B cell (primary cell): ENCODE measurements at regions not wholly inside any gene's neighbourhood (a gene's known extent, or its start where the extent isn't known, plus 50 kb on each side); places are given as distances from the start of the nearest gene placed in this dataset.

Experiments
- ATAC-seq: fragments of 200-7000 bp; cut with Tn5 transposase; one replicate; pipeline ENCODE4 v1.10.0; 2021; ENCODE audit warnings: low read depth, mild to moderate bottlenecking, moderate number of reproducible peaks, moderate library complexity
- CTCF ChIA-PET: fragments of 350-600 bp; sonication (Branson Sonifier 250); formaldehyde crosslinking; loops from one replicate; lab custom pipeline; 2021; ENCODE audit warnings: antibody characterized with exemption, inconsistent platforms; lab: Charles Lee
- POLR2A ChIA-PET: fragments of 350-600 bp; sonication (Branson Sonifier 250); formaldehyde crosslinking; loops from one replicate; lab custom pipeline; 2021; ENCODE audit warnings: antibody characterized with exemption; lab: Charles Lee
- DNase-seq: peaks from one replicate; pipeline ENCODE4 v3.0.0; 2013
- H2AFZ ChIP-seq: 2 replicates; pipeline ENCODE4 v1.6.1; 2012; ENCODE audit warnings: mild to moderate bottlenecking, low read depth, low read length; ENCODE audit not compliant: insufficient read depth, poor library complexity, severe bottlenecking
- H3K27ac ChIP-seq, 2 donors: 1 replicate in 1 of 2; 2 replicates in 1 of 2; pipeline ENCODE4 v1.5.1; 2012 to 2013; ENCODE audit warnings: low read length in 2 of 2, mild to moderate bottlenecking in 2 of 2, moderate library complexity in 1 of 2
- H3K27me3 ChIP-seq, 4 experiments: fragments of 200-600 bp in 1 of 4; sonication (generic) in 1 of 4; replicated peaks in 1 of 4; 1 replicate in 2 of 4; 2 replicates in 2 of 4; pipeline versions ENCODE4 v1.6.1 to v1.7.0; 2013 to 2016; ENCODE audit warnings: low read length in 3 of 4, mild to moderate bottlenecking in 2 of 4, mixed read lengths in 1 of 4, moderate library complexity in 1 of 4; ENCODE audit not compliant: insufficient read depth in 4 of 4, control insufficient read depth in 3 of 4; ENCODE audit errors: control extremely low read depth in 1 of 4
- H3K36me3 ChIP-seq, 2 experiments: replicated peaks in 1 of 2; 1 replicate in 1 of 2; 2 replicates in 1 of 2; pipeline versions ENCODE4 v1.6.1 to v1.7.1; 2013; ENCODE audit warnings: low read length in 1 of 2; ENCODE audit not compliant: insufficient read depth in 2 of 2, control insufficient read depth in 1 of 2; ENCODE audit errors: control extremely low read depth in 1 of 2, extremely low read depth in 1 of 2
- H3K4me1 ChIP-seq, 2 donors: fragments of 200-600 bp in 1 of 2; sonication (generic) in 1 of 2; 1 replicate in 1 of 2; 2 replicates in 1 of 2; pipeline versions ENCODE4 v1.5.1 to v1.6.1; 2013 to 2017; ENCODE audit warnings: low read length in 2 of 2; ENCODE audit not compliant: control insufficient read depth in 2 of 2, insufficient read depth in 2 of 2
- H3K4me2 ChIP-seq: replicated peaks from 2 replicates; pipeline ENCODE3; 2012; ENCODE audit warnings: mild to moderate bottlenecking, low read depth, low read length; ENCODE audit not compliant: poor library complexity, severe bottlenecking
- H3K4me3 ChIP-seq, 5 experiments: fragments of 200-600 bp in 1 of 5; sonication (generic) in 1 of 5; 1 replicate in 3 of 5; 2 replicates in 2 of 5; pipeline versions ENCODE4 v1.5.1 to v1.7.0; 2011 to 2016; ENCODE audit warnings: low read length in 4 of 5, mild to moderate bottlenecking in 4 of 5, low read depth in 2 of 5, control low read depth in 1 of 5, moderate library complexity in 1 of 5; ENCODE audit not compliant: insufficient read depth in 1 of 5; ENCODE audit errors: control extremely low read depth in 1 of 5, extremely low read depth in 1 of 5
- H3K79me2 ChIP-seq: fragments of 200-600 bp; sonication (generic); one replicate; pipeline ENCODE4 v1.6.0; 2016; ENCODE audit warnings: low read length; ENCODE audit not compliant: control insufficient read depth, insufficient read depth
- H3K9ac ChIP-seq: fragments of 200-600 bp; sonication (generic); 2 replicates; pipeline ENCODE4 v1.6.1; 2017; ENCODE audit warnings: mild to moderate bottlenecking, low read length, moderate library complexity
- H3K9me3 ChIP-seq, 3 donors: one replicate each; pipeline versions ENCODE4 v1.6.1 to v1.7.1; 2013; ENCODE audit warnings: low read length in 2 of 3; ENCODE audit not compliant: control insufficient read depth in 2 of 3, insufficient read depth in 1 of 3; ENCODE audit errors: control extremely low read depth in 1 of 3
- H4K20me1 ChIP-seq: 2 replicates; pipeline ENCODE4 v1.6.0; 2012; ENCODE audit warnings: mild to moderate bottlenecking, low read length; ENCODE audit not compliant: insufficient read depth, control insufficient read depth, poor library complexity, severe bottlenecking
- H3K27ac Mint-ChIP-seq: one replicate; pipeline ENCODE4 v1.8.0; 2021; ENCODE audit warnings: mixed read lengths
- H3K27me3 Mint-ChIP-seq: one replicate; pipeline ENCODE4 v1.8.0; 2021; ENCODE audit warnings: mixed read lengths
- H3K4me1 Mint-ChIP-seq: one replicate; pipeline ENCODE4 v1.8.0; 2021; ENCODE audit warnings: mixed read lengths
- H3K4me3 Mint-ChIP-seq: one replicate; pipeline ENCODE4 v1.8.0; 2021; ENCODE audit warnings: mixed read lengths
- H3K9me3 Mint-ChIP-seq: one replicate; pipeline ENCODE4 v1.8.0; 2022; ENCODE audit warnings: mixed read lengths; ENCODE audit not compliant: insufficient read depth
- EZH2 ChIP-seq: IDR thresholded peaks from 2 replicates; pipeline ENCODE4 v1.6.1; 2012; ENCODE audit warnings: borderline replicate concordance, low read depth, mild to moderate bottlenecking, moderate library complexity, low read length; ENCODE audit not compliant: insufficient read depth, poor library complexity, severe bottlenecking
- WGBS: methylation state at CpG from one replicate; pipeline ENCODE4 v1.1.5; 2013; ENCODE audit warnings: missing lambda C conversion rate; ENCODE audit not compliant: insufficient coverage; 5-methylcytosine and 5-hydroxymethylcytosine counted together
- intact Hi-C: fragments of 100-400 bp; cut with micrococcal nuclease; formaldehyde crosslinking; loops from one replicate; pipeline ENCODE4 v1.10.0; 2022
- TF ChIP-seq, protein P1 (sequence below): fragments of 200-600 bp; IDR thresholded peaks from one replicate; pipeline ENCODE4 v1.8.0; 2022; ENCODE audit warnings: antibody characterized with exemption, mild to moderate bottlenecking

- Histone ChIP-seq H3K9me3 (peaks cover 0 to 37% (median 0%) of the 10 kb centered on the region in 3 donors), H3K4me3 (no peak overlapping the region), H3K4me1 (no peaks in the 10 kb centered on the region), H3K9ac (no peak overlapping the region), H3K27me3 (no peaks in the 10 kb centered on the region), H3K36me3 (no peaks in the 10 kb centered on the region), H4K20me1 (no peaks in the 10 kb centered on the region), H3K27ac (no peak overlapping the region), H2AFZ (no peak overlapping the region), H3K4me2 (no peak overlapping the region), H3K79me2 (no peaks in the 10 kb centered on the region)
- H3K4me3 Mint-ChIP-seq = no peak overlapping the region
- intact Hi-C loops = no loop called here
- no peak for DNase-seq
- ATAC-seq = no peak
- H3K9me3 Mint-ChIP-seq = no peaks in the 10 kb centered on the region
- H3K27me3 Mint-ChIP-seq = peaks cover 3% of the 10 kb centered on the region
- H3K27ac Mint-ChIP-seq = no peak overlapping the region
- TF ChIP-seq, protein P1, sequence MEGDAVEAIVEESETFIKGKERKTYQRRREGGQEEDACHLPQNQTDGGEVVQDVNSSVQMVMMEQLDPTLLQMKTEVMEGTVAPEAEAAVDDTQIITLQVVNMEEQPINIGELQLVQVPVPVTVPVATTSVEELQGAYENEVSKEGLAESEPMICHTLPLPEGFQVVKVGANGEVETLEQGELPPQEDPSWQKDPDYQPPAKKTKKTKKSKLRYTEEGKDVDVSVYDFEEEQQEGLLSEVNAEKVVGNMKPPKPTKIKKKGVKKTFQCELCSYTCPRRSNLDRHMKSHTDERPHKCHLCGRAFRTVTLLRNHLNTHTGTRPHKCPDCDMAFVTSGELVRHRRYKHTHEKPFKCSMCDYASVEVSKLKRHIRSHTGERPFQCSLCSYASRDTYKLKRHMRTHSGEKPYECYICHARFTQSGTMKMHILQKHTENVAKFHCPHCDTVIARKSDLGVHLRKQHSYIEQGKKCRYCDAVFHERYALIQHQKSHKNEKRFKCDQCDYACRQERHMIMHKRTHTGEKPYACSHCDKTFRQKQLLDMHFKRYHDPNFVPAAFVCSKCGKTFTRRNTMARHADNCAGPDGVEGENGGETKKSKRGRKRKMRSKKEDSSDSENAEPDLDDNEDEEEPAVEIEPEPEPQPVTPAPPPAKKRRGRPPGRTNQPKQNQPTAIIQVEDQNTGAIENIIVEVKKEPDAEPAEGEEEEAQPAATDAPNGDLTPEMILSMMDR = no peak
- no peak for TF ChIP-seq EZH2
- H3K4me1 Mint-ChIP-seq = no peaks in the 10 kb centered on the region
- 94% methylated on average over 26 of the region's 28 CpGs for WGBS
- CTCF ChIA-PET = no interaction called here
- POLR2A ChIA-PET = no interaction called here
Observed at GRCh38 chr6:170175644-170176135, 115.2 kb downstream of the DLL1 start.

DNA sequence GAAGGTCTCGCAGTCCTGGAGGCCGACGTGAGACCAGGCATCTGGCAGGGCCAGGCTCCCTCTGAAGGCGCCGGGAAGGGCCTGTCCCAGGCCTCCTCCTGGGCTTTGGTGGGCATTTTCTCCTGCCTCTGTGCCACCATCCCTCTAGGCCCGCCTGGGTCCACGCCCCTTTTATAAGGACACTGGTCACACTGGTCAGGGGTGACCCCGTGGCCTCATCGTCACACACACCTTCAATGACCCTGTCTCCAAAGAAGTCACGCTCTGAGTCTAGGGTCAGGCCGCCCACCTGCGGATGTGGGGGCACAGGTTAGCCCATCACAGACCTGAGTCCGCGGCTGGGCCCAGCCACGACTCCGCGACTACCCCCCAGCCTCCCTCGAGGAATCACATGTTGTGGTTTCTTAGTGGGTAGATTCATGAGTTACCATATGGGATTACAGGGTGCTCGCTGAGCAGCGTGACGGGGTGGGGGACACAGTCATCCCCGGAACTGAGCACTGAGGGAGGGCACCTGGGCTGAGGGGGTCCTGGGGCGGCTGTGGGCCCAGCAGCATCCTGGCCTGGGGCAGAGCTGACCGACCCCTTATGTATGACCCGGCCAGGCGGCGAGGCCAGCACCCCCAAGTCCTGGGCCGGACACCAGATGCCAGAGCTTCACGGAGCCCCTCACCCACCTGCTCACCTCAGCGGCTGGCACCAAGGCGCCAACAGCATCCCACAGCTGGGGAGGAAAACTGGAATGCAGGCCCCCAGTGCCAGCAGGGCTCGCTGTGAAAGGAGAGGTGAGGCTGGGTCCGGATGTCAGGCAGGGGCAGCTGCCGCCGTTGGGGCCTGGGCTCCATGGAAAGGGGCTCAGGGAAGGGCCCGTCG is 115.9 kb downstream of the DLL1 start:
- DNase-seq (peak; percentile 3), ATAC-seq (no peak)
- Histone ChIP-seq H3K4me1 (no peaks in the 10 kb centered on the region), H3K4me3 (no peak overlapping the region), H3K9ac (no peak overlapping the region), H4K20me1 (no peaks in the 10 kb centered on the region), H2AFZ (no peak overlapping the region), H3K27me3 (no peaks in the 10 kb centered on the region), H3K27ac (no peak overlapping the region), H3K9me3 (peaks cover 0 to 44% (median 0%) of the 10 kb centered on the region in 3 donors), H3K4me2 (no peak overlapping the region), H3K79me2 (no peaks in the 10 kb centered on the region), H3K36me3 (no peaks in the 10 kb centered on the region)
- H3K4me1 Mint-ChIP-seq = no peaks in the 10 kb centered on the region
- no peak overlapping the region for H3K27ac Mint-ChIP-seq
- peaks cover 3% of the 10 kb centered on the region for H3K27me3 Mint-ChIP-seq
- no peak for TF ChIP-seq EZH2
- TF ChIP-seq, protein P1 = no peak
- POLR2A ChIA-PET = no interaction called here
- CTCF ChIA-PET = no interaction called here
- intact Hi-C loops = no loop called here
- 92% methylated on average over 35 of the region's 37 CpGs for WGBS
- H3K9me3 Mint-ChIP-seq = no peaks in the 10 kb centered on the region
- no peak overlapping the region for H3K4me3 Mint-ChIP-seq
